GM23338 (cell line): ENCODE measurements at regions not wholly inside any gene's neighbourhood (a gene's known extent, or its start where the extent isn't known, plus 50 kb on each side); places are given as distances from the start of the nearest gene placed in this dataset.

Source experiments
- CTCF ChIP-seq, 2 experiments: fragments of 200-600 bp in 1 of 2; sonication (generic) in 1 of 2; conservative IDR thresholded peaks; 2 replicates each; pipeline versions ENCODE4 v1.5.1 to v1.6.1; 2016 to 2017; ENCODE audit warnings: antibody characterized with exemption in 2 of 2, low read depth in 2 of 2, mild to moderate bottlenecking in 2 of 2, moderate library complexity in 1 of 2
- EZH2 ChIP-seq: fragments of 200-600 bp; sonication (generic); IDR thresholded peaks from one replicate; pipeline ENCODE4 v1.8.0; 2017; ENCODE audit warnings: antibody characterized with exemption, mild to moderate bottlenecking, low read depth; ENCODE audit not compliant: unreplicated experiment
- EZH2phosphoT487 ChIP-seq: fragments of 200-600 bp; sonication (generic); IDR thresholded peaks from one replicate; pipeline ENCODE4 v1.8.1; 2018; ENCODE audit warnings: antibody characterized with exemption; ENCODE audit not compliant: unreplicated experiment
- JUNB ChIP-seq: IDR thresholded peaks from one replicate; pipeline ENCODE4 v1.6.1; 2016; ENCODE audit warnings: antibody characterized with exemption; ENCODE audit not compliant: unreplicated experiment
- POLR2AphosphoS5 ChIP-seq: IDR thresholded peaks from 2 replicates; pipeline ENCODE4 v1.6.1; 2016; ENCODE audit warnings: antibody characterized with exemption, low read depth
- REST ChIP-seq: IDR thresholded peaks from one replicate; pipeline ENCODE4 v1.6.1; 2018; ENCODE audit warnings: antibody characterized with exemption; ENCODE audit not compliant: unreplicated experiment
- STAT1 ChIP-seq: IDR thresholded peaks from one replicate; pipeline ENCODE4 v1.6.1; 2016; ENCODE audit warnings: antibody characterized with exemption; ENCODE audit not compliant: unreplicated experiment

DNA sequence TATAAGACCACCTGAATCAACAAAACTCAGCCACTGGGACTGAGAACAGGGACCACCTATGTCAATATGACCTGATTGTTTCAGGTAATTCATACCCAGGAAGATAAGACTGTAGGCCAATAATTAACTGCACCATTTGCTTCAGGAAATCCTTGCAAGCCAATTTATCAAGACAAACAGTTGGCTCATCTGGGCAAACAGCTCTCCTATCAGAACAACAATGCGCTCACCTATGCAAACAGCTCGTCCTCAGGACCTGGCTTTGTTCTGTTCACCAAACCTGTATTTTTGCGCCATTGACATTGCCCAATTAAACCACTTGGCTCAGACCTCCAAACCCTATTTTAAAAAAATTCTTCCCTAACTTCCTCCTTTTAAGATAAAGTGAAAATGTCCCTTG, 92.3 kb upstream of the MARCHF11 start:
- TF ChIP-seq EZH2 (no peak), CTCF (conservative IDR thresholded peaks at IDR 0.05; ENCODE audit: low read depth in 2 of 2) (no peak), REST (no peak), JUNB (no peak), EZH2phosphoT487 (no peak), POLR2AphosphoS5 (no peak), STAT1 (no peak)
